H1 (cell line): ENCODE measurements at regions not wholly inside any gene's neighbourhood (a gene's known extent, or its start where the extent isn't known, plus 50 kb on each side); places are given as distances from the start of the nearest gene placed in this dataset.

Experiments used
- CTCF ChIA-PET: fragments of 300-600 bp; sonication (Branson Sonifier 250); formaldehyde crosslinking; loops from one replicate; lab custom pipeline; 2021; ENCODE audit not compliant: partially characterized antibody; lab: Charles Lee
- POLR2A ChIA-PET: fragments of 300-600 bp; sonication (Branson Sonifier 250); formaldehyde crosslinking; loops from one replicate; lab custom pipeline; 2021; ENCODE audit warnings: inconsistent platforms; ENCODE audit not compliant: partially characterized antibody; lab: Charles Lee
- DNase-seq, 2 experiments: peaks; one replicate each; pipeline versions ENCODE4 v3.0.0 to v3.0.0-alpha.2; 2010 to 2022; ENCODE audit warnings: low spot score in 2 of 2, low read depth in 1 of 2, mixed read lengths in 1 of 2
- FAIRE-seq: peaks from 2 replicates; lab custom pipeline; 2011; peaks lifted over from hg19 to GRCh38; lab: Jason Lieb, UNC
- H2AFZ ChIP-seq: 2 replicates; pipeline ENCODE4 v1.8.1; 2012; ENCODE audit warnings: low read length, inconsistent platforms
- H2AK5ac ChIP-seq: 2 replicates; pipeline ENCODE4 v1.6.1; 2013; ENCODE audit warnings: low read depth, low read length
- H2BK120ac ChIP-seq: replicated peaks from 2 replicates; pipeline ENCODE3; 2013; ENCODE audit warnings: low read depth, low read length, inconsistent platforms
- H2BK12ac ChIP-seq: 2 replicates; pipeline ENCODE4 v1.6.1; 2013; ENCODE audit warnings: low read depth, low read length
- H2BK15ac ChIP-seq: 2 replicates; pipeline ENCODE4 v1.6.1; 2013; ENCODE audit warnings: low read length
- H2BK20ac ChIP-seq: 2 replicates; pipeline ENCODE4 v1.6.1; 2013; ENCODE audit warnings: low read length
- H2BK5ac ChIP-seq: 2 replicates; pipeline ENCODE4 v1.6.1; 2013; ENCODE audit warnings: low read depth, low read length
- H3K14ac ChIP-seq: 2 replicates; pipeline ENCODE4 v1.6.1; 2013; ENCODE audit warnings: inconsistent platforms; ENCODE audit not compliant: insufficient read length
- H3K18ac ChIP-seq: 2 replicates; pipeline ENCODE4 v1.6.1; 2013; ENCODE audit warnings: low read length; ENCODE audit errors: extremely low read depth
- H3K23ac ChIP-seq: 2 replicates; pipeline ENCODE4 v1.6.1; 2013; ENCODE audit warnings: inconsistent platforms; ENCODE audit not compliant: insufficient read length
- H3K23me2 ChIP-seq: 2 replicates; pipeline ENCODE4 v1.6.1; 2013; ENCODE audit warnings: low read depth, low read length
- H3K27ac ChIP-seq: 2 replicates; pipeline ENCODE4 v1.6.1; 2011; ENCODE audit warnings: low read depth, low read length, inconsistent platforms
- H3K27me3 ChIP-seq, 4 experiments: replicated peaks in 1 of 4; 1 replicate in 1 of 4; 2 replicates in 3 of 4; pipeline versions ENCODE4 v1.6.1 to v1.8.1; 2011 to 2013; ENCODE audit warnings: low read length in 3 of 4, mild to moderate bottlenecking in 3 of 4, inconsistent platforms in 2 of 4, mixed read lengths in 2 of 4, moderate library complexity in 1 of 4; ENCODE audit not compliant: control insufficient read depth in 3 of 4, insufficient read depth in 3 of 4; ENCODE audit errors: extremely low read depth in 1 of 4
- H3K36me3 ChIP-seq, 4 experiments: 2 replicates each; pipeline versions ENCODE4 v1.6.1 to v1.8.1; 2011 to 2013; ENCODE audit warnings: mild to moderate bottlenecking in 4 of 4, low read length in 3 of 4, moderate library complexity in 2 of 4, control low read depth in 1 of 4, inconsistent platforms in 1 of 4; ENCODE audit not compliant: insufficient read depth in 4 of 4, control insufficient read depth in 2 of 4
- H3K4ac ChIP-seq: replicated peaks from 2 replicates; pipeline ENCODE3; 2013; ENCODE audit warnings: low read length, low read depth, mixed read lengths, inconsistent platforms; ENCODE audit not compliant: insufficient read length
- H3K4me1 ChIP-seq, 4 experiments: replicated peaks in 1 of 4; 1 replicate in 1 of 4; 2 replicates in 3 of 4; pipeline versions ENCODE4 v1.6.1 to v1.8.1; 2011 to 2013; ENCODE audit warnings: low read length in 3 of 4, inconsistent platforms in 2 of 4, mixed read lengths in 1 of 4; ENCODE audit not compliant: insufficient read depth in 4 of 4, control insufficient read depth in 3 of 4
- H3K4me2 ChIP-seq, 2 experiments: 2 replicates each; pipeline versions ENCODE4 v1.6.1 to v1.8.1; 2011 to 2013; ENCODE audit warnings: low read depth in 2 of 2, low read length in 2 of 2, control low read depth in 1 of 2, inconsistent platforms in 1 of 2, mild to moderate bottlenecking in 1 of 2; ENCODE audit not compliant: insufficient read depth in 1 of 2
- H3K4me3 ChIP-seq, 4 experiments: fragments of 200-600, 300-600 bp in 1 of 4; sonication (generic), shearing (Covaris generic), sonication (Bioruptor Twin) in 1 of 4; 2 replicates each; pipeline versions ENCODE4 v1.5.1 to v1.8.1; 2011 to 2016; ENCODE audit warnings: low read length in 4 of 4, low read depth in 3 of 4, control low read depth in 2 of 4, inconsistent platforms in 2 of 4, mild to moderate bottlenecking in 2 of 4, mixed read lengths in 1 of 4, moderate library complexity in 1 of 4; ENCODE audit not compliant: insufficient read depth in 2 of 4; ENCODE audit errors: extremely low read depth in 1 of 4
- H3K56ac ChIP-seq: replicated peaks from 2 replicates; pipeline ENCODE3; 2013; ENCODE audit warnings: low read depth, mild to moderate bottlenecking, mixed read lengths, low read length, inconsistent platforms; ENCODE audit not compliant: insufficient read length
- H3K79me1 ChIP-seq: 2 replicates; pipeline ENCODE4 v1.6.1; 2013; ENCODE audit warnings: low read depth, low read length, control low read depth
- H3K79me2 ChIP-seq, 2 experiments: 2 replicates each; pipeline versions ENCODE4 v1.6.1 to v1.8.1; 2012 to 2013; ENCODE audit warnings: low read length in 2 of 2, mild to moderate bottlenecking in 2 of 2, inconsistent platforms in 1 of 2; ENCODE audit not compliant: insufficient read depth in 2 of 2, control insufficient read depth in 1 of 2
- H3K9ac ChIP-seq, 4 experiments: replicated peaks in 1 of 4; 1 replicate in 1 of 4; 2 replicates in 3 of 4; pipeline versions ENCODE4 v1.6.1 to v1.8.1; 2011 to 2013; ENCODE audit warnings: low read depth in 3 of 4, low read length in 3 of 4, control low read depth in 2 of 4, mild to moderate bottlenecking in 2 of 4, moderate library complexity in 2 of 4, inconsistent platforms in 1 of 4; ENCODE audit errors: extremely low read depth in 1 of 4
- H3K9me3 ChIP-seq, 2 experiments: 2 replicates each; pipeline versions ENCODE4 v1.6.1 to v1.8.1; 2012 to 2013; ENCODE audit warnings: mild to moderate bottlenecking in 2 of 2, moderate library complexity in 2 of 2, control low read depth in 1 of 2, inconsistent platforms in 1 of 2, low read depth in 1 of 2, low read length in 1 of 2, mixed read lengths in 1 of 2; ENCODE audit not compliant: insufficient read depth in 2 of 2
- H4K20me1 ChIP-seq, 2 experiments: replicated peaks in 1 of 2; 2 replicates each; pipeline versions ENCODE3 to v1.8.1; 2011 to 2013; ENCODE audit warnings: inconsistent platforms in 2 of 2, low read length in 2 of 2, mild to moderate bottlenecking in 1 of 2; ENCODE audit not compliant: insufficient read depth in 2 of 2, control insufficient read depth in 1 of 2
- H4K5ac ChIP-seq: 2 replicates; pipeline ENCODE4 v1.6.1; 2013; ENCODE audit warnings: low read length, low read depth, mixed read lengths, inconsistent platforms; ENCODE audit not compliant: insufficient read length
- H4K8ac ChIP-seq: 2 replicates; pipeline ENCODE4 v1.8.0; 2013; ENCODE audit warnings: mild to moderate bottlenecking, moderate library complexity, low read length, inconsistent platforms; ENCODE audit not compliant: insufficient read depth; ENCODE audit errors: extremely low read depth
- H4K91ac ChIP-seq: replicated peaks from 2 replicates; pipeline ENCODE3; 2013; ENCODE audit warnings: low read length, mixed read lengths, inconsistent platforms; ENCODE audit not compliant: insufficient read length
- BCL11A ChIP-seq, 2 experiments: IDR thresholded peaks; one replicate each; pipeline ENCODE4 v1.6.1; 2011; ENCODE audit warnings: low read depth in 2 of 2, low read length in 2 of 2, mild to moderate bottlenecking in 2 of 2
- FOSL1 ChIP-seq: IDR thresholded peaks from 2 replicates; pipeline ENCODE4 v1.6.1; 2011; ENCODE audit warnings: mild to moderate bottlenecking, low read depth, low read length, moderate library complexity; ENCODE audit not compliant: insufficient read depth
- GABPA ChIP-seq: IDR thresholded peaks from 2 replicates; pipeline ENCODE4 v1.6.1; 2011; ENCODE audit warnings: mild to moderate bottlenecking, low read length, moderate library complexity, borderline replicate concordance; ENCODE audit not compliant: insufficient read depth
- MAFK ChIP-seq: IDR thresholded peaks from 2 replicates; pipeline ENCODE4 v1.6.1; 2012; ENCODE audit warnings: low read depth, mild to moderate bottlenecking, improper control_type of control experiment, low read length
- PHF8 ChIP-seq: fragments of 200-600 bp; sonication (generic); conservative IDR thresholded peaks from 2 replicates; pipeline ENCODE4 v1.7.1; 2012; ENCODE audit warnings: low read depth, mild to moderate bottlenecking, inconsistent platforms, low read length, moderate library complexity
- RFX5 ChIP-seq: IDR thresholded peaks from 2 replicates; pipeline ENCODE4 v1.6.1; 2011; ENCODE audit warnings: low read depth, low read length, improper control_type of control experiment, borderline replicate concordance
- WGBS, 2 experiments: shearing (Covaris generic) in 1 of 2; methylation state at CpG; one replicate each; pipeline versions ENCODE4 v1.1.6 to v1.1.7; 2013 to 2015; ENCODE audit warnings: low lambda C conversion rate in 2 of 2, mixed read lengths in 2 of 2, inconsistent platforms in 1 of 2, low coverage in 1 of 2, missing lambda C conversion rate in 1 of 2; ENCODE audit not compliant: insufficient replicate concordance in 2 of 2, insufficient coverage in 1 of 2, insufficient read length in 1 of 2; ENCODE audit errors: extremely low coverage in 1 of 2, missing lambda C conversion rate in 1 of 2; 5-methylcytosine and 5-hydroxymethylcytosine counted together
- TF ChIP-seq, protein P1 (sequence below): IDR thresholded peaks from 2 replicates; pipeline ENCODE4 v1.6.1; 2012; ENCODE audit warnings: inconsistent platforms

DNA sequence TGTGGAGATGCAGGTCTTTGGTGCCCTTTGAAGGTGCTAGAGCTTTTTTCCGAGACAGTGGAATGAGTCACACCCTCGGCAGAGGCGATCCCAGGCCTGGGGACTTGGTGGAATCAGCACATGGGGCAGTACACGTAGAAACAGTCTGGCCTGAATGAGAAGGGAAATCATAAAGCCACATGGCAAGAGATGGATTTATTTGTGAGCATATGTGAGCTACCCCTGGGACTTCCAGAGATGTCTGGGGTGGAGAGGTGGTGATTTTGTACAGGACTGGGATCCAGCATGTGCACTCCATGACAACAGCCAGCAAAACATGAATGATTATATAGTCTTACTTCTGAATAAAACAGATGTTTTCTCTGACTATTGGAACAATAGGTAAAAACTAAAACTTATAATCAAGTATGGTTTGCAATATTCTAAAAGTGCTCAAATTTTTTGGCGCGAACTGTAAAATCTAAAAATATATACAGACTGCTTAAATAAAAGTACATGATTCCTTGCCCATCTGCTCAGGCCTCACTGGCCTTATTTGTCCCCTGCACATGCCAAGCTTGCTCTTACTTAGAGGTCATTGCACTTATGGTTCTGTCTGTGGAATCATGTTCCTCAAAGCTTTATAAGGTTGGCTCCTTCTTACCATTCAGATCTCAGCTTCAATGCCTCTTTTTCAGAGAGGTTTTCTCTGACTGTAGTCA lies 54.7 kb upstream of the SMARCA2 start:
- DNase-seq = no peak
- Histone ChIP-seq H4K5ac (no peak overlapping the region), H3K27me3 (no peaks in the 10 kb centered on the region), H3K4me2 (no peak overlapping the region), H3K27ac (no peak overlapping the region), H3K4ac (no peak overlapping the region), H3K14ac (no peak overlapping the region), H3K36me3 (no peaks in the 10 kb centered on the region), H3K4me1 (no peaks in the 10 kb centered on the region; a peak in 2 of 7 replicates), H4K8ac (no peak overlapping the region), H3K9ac (no peak overlapping the region), H4K20me1 (no peaks in the 10 kb centered on the region), H2BK15ac (no peak overlapping the region), H2AFZ (no peak overlapping the region), H3K23me2 (no peaks in the 10 kb centered on the region; the same call in 1 of the 2 replicates), H2AK5ac (no peak overlapping the region), H3K56ac (no peak overlapping the region), H3K23ac (no peak overlapping the region), H2BK12ac (no peak overlapping the region), H4K91ac (no peak overlapping the region), H3K79me1 (no peaks in the 10 kb centered on the region), H3K18ac (no peak overlapping the region), H2BK120ac (no peak overlapping the region), H2BK5ac (no peak overlapping the region), H3K9me3 (no peaks in the 10 kb centered on the region), H3K79me2 (no peaks in the 10 kb centered on the region), H2BK20ac (no peak overlapping the region), H3K4me3 (no peak overlapping the region)
- ChIA-PET POLR2A (interaction anchor here (0.5 kb wide), 1 partner anchor 12 kb away, joined by 3 read pairs; no protein-coding TSS in a partner anchor), CTCF (no interaction called here)
- TF ChIP-seq GABPA (no peak), RFX5 (no peak), BCL11A (IDR thresholded peaks at IDR 0.05; ENCODE audit: low read depth in 2 of 2, low read length in 2 of 2) (no peak), MAFK (no peak), FOSL1 (no peak), PHF8 (no peak)
- TF ChIP-seq, protein P1, sequence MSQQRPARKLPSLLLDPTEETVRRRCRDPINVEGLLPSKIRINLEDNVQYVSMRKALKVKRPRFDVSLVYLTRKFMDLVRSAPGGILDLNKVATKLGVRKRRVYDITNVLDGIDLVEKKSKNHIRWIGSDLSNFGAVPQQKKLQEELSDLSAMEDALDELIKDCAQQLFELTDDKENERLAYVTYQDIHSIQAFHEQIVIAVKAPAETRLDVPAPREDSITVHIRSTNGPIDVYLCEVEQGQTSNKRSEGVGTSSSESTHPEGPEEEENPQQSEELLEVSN = no peak
- 87% methylated on average over 6 of the region's 6 CpGs; no CpG with 5 or more reads in 1 of the 2 experiments for WGBS, 2 experiments
- FAIRE-seq = no peak
